H9 (cell line): ENCODE measurements at regions not wholly inside any gene's neighbourhood (a gene's known extent, or its start where the extent isn't known, plus 50 kb on each side); places are given as distances from the start of the nearest gene placed in this dataset.

Experiments
- DNase-seq: peaks from one replicate; pipeline ENCODE4 v3.0.0-alpha.2; 2017
- H2AFZ ChIP-seq: one replicate; pipeline ENCODE4 v1.6.1; 2013; ENCODE audit warnings: mild to moderate bottlenecking, low read length, control low read depth, moderate library complexity
- H2AK5ac ChIP-seq: 2 replicates; pipeline ENCODE4 v1.6.1; 2013; ENCODE audit warnings: low read length, control low read depth, mixed read lengths; ENCODE audit not compliant: insufficient read length
- H2BK120ac ChIP-seq: one replicate; pipeline ENCODE4 v1.6.1; 2013; ENCODE audit warnings: low read depth, mild to moderate bottlenecking, low read length, control low read depth, inconsistent platforms; ENCODE audit not compliant: poor library complexity, severe bottlenecking
- H2BK12ac ChIP-seq: 2 replicates; pipeline ENCODE4 v1.6.1; 2013; ENCODE audit warnings: low read length, control low read depth, mixed read lengths, low read depth; ENCODE audit not compliant: insufficient read length
- H2BK15ac ChIP-seq: 2 replicates; pipeline ENCODE4 v1.6.1; 2013; ENCODE audit warnings: low read depth, low read length, control low read depth
- H2BK20ac ChIP-seq: one replicate; pipeline ENCODE4 v1.6.1; 2013; ENCODE audit warnings: low read depth, mild to moderate bottlenecking, low read length, control low read depth, inconsistent platforms; ENCODE audit not compliant: poor library complexity, severe bottlenecking
- H2BK5ac ChIP-seq: 2 replicates; pipeline ENCODE4 v1.6.1; 2013; ENCODE audit warnings: low read length, control low read depth, mixed read lengths; ENCODE audit not compliant: insufficient read length
- H3K14ac ChIP-seq: 2 replicates; pipeline ENCODE4 v1.6.1; 2013; ENCODE audit warnings: low read length, control low read depth; ENCODE audit not compliant: insufficient read depth
- H3K18ac ChIP-seq: 2 replicates; pipeline ENCODE4 v1.6.1; 2013; ENCODE audit warnings: low read depth, mild to moderate bottlenecking, mixed read lengths, low read length, control low read depth; ENCODE audit not compliant: insufficient read length
- H3K23ac ChIP-seq: 2 replicates; pipeline ENCODE4 v1.6.1; 2013; ENCODE audit warnings: low read length, control low read depth, mixed read lengths, low read depth; ENCODE audit not compliant: insufficient read length
- H3K23me2 ChIP-seq: 2 replicates; pipeline ENCODE4 v1.6.1; 2013; ENCODE audit warnings: low read depth, mild to moderate bottlenecking, mixed read lengths, low read length, control low read depth; ENCODE audit not compliant: insufficient read length, poor library complexity, severe bottlenecking
- H3K27ac ChIP-seq: 2 replicates; pipeline ENCODE4 v1.5.1; 2013; ENCODE audit warnings: low read length, control low read depth, mixed read lengths, low read depth; ENCODE audit not compliant: insufficient read length
- H3K27me3 ChIP-seq: 2 replicates; pipeline ENCODE4 v1.6.1; 2013; ENCODE audit warnings: low read length, control low read depth, inconsistent platforms; ENCODE audit not compliant: insufficient read depth
- H3K4ac ChIP-seq: 2 replicates; pipeline ENCODE4 v1.6.1; 2013; ENCODE audit warnings: low read depth, mild to moderate bottlenecking, control low read depth, inconsistent platforms, low read length, moderate library complexity
- H3K4me1 ChIP-seq: 2 replicates; pipeline ENCODE4 v1.6.1; 2013; ENCODE audit warnings: low read length, control low read depth, inconsistent platforms; ENCODE audit not compliant: insufficient read depth
- H3K4me2 ChIP-seq: 2 replicates; pipeline ENCODE4 v1.6.1; 2013; ENCODE audit warnings: low read length, control low read depth, mixed read lengths; ENCODE audit not compliant: insufficient read length, insufficient read depth
- H3K56ac ChIP-seq: 2 replicates; pipeline ENCODE4 v1.6.1; 2013; ENCODE audit warnings: low read depth, mild to moderate bottlenecking, mixed read lengths, low read length, control low read depth; ENCODE audit not compliant: insufficient read length
- H3K79me1 ChIP-seq: 2 replicates; pipeline ENCODE4 v1.6.1; 2013; ENCODE audit warnings: low read depth, mild to moderate bottlenecking, moderate library complexity, low read length, control low read depth, inconsistent platforms; ENCODE audit not compliant: insufficient read depth, poor library complexity, severe bottlenecking
- H3K79me2 ChIP-seq: 2 replicates; pipeline ENCODE4 v1.6.1; 2013; ENCODE audit warnings: low read length, control low read depth, inconsistent platforms; ENCODE audit not compliant: insufficient read depth
- H3K9ac ChIP-seq: 2 replicates; pipeline ENCODE4 v1.6.1; 2013; ENCODE audit warnings: low read length, control low read depth, mixed read lengths; ENCODE audit not compliant: insufficient read length; ENCODE audit errors: extremely low read depth
- H3K9me3 ChIP-seq: one replicate; pipeline ENCODE4 v1.6.1; 2013; ENCODE audit warnings: low read depth, low read length, inconsistent platforms; ENCODE audit not compliant: control insufficient read depth
- H3T11ph ChIP-seq: one replicate; pipeline ENCODE4 v1.6.1; 2013; ENCODE audit warnings: mild to moderate bottlenecking, low read length, control low read depth, inconsistent platforms
- H4K20me1 ChIP-seq: one replicate; pipeline ENCODE4 v1.6.1; 2013; ENCODE audit not compliant: control insufficient read depth, insufficient read length, insufficient read depth
- H4K5ac ChIP-seq: 2 replicates; pipeline ENCODE4 v1.6.1; 2013; ENCODE audit warnings: low read depth, mild to moderate bottlenecking, mixed read lengths, low read length, control low read depth; ENCODE audit not compliant: insufficient read length
- H4K8ac ChIP-seq: replicated peaks from 2 replicates; pipeline ENCODE4 v1.6.1; 2013; ENCODE audit warnings: low read length, control low read depth, mixed read lengths, low read depth; ENCODE audit not compliant: insufficient read length
- H4K91ac ChIP-seq: 2 replicates; pipeline ENCODE4 v1.6.1; 2013; ENCODE audit warnings: low read depth, mild to moderate bottlenecking, moderate library complexity, mixed read lengths, low read length, control low read depth; ENCODE audit not compliant: insufficient read length
- H3K27ac Mint-ChIP-seq, 3 experiments: 2 replicates in 2 of 3; 3 replicates in 1 of 3; pipeline ENCODE4 v1.8.0; 2020 to 2021; ENCODE audit warnings: mixed read lengths in 3 of 3, mild to moderate bottlenecking in 1 of 3, moderate library complexity in 1 of 3
- H3K27me3 Mint-ChIP-seq: 2 replicates; pipeline ENCODE4 v1.8.0; 2021; ENCODE audit warnings: low read depth, mild to moderate bottlenecking, moderate library complexity, mixed read lengths
- H3K36me3 Mint-ChIP-seq, 3 experiments: 2 replicates in 2 of 3; 3 replicates in 1 of 3; pipeline ENCODE4 v1.8.0; 2020 to 2021; ENCODE audit warnings: low read depth in 3 of 3, mixed read lengths in 3 of 3; ENCODE audit not compliant: insufficient read depth in 1 of 3
- H3K4me1 Mint-ChIP-seq, 2 experiments: 2 replicates each; pipeline ENCODE4 v1.8.0; 2020; ENCODE audit warnings: mixed read lengths in 2 of 2
- H3K4me3 Mint-ChIP-seq, 2 experiments: 2 replicates in 1 of 2; 3 replicates in 1 of 2; pipeline ENCODE4 v1.8.0; 2020 to 2021; ENCODE audit warnings: mild to moderate bottlenecking in 2 of 2, mixed read lengths in 2 of 2, moderate library complexity in 1 of 2
- H3K9me3 Mint-ChIP-seq, 2 experiments: 2 replicates in 1 of 2; 3 replicates in 1 of 2; pipeline ENCODE4 v1.8.0; 2020; ENCODE audit warnings: mild to moderate bottlenecking in 2 of 2, mixed read lengths in 2 of 2, moderate library complexity in 1 of 2
- CTCF ChIP-seq: fragments of 200-600 bp; sonication (generic); conservative IDR thresholded peaks from 3 replicates; pipeline ENCODE4 v1.8.0; 2021; ENCODE audit warnings: antibody characterized with exemption, mild to moderate bottlenecking

GRCh38 chr7:94264756-94265155 is 129.9 kb upstream of the COL1A2 start:
- no peaks in the 10 kb centered on the region; the same call in 1 of the 2 replicates for H3K27me3 Mint-ChIP-seq
- no peaks in the 10 kb centered on the region for H3K36me3 Mint-ChIP-seq
- no peaks in the 10 kb centered on the region for H3K79me1 ChIP-seq
- no peak overlapping the region for H3K18ac ChIP-seq
- H2AFZ ChIP-seq: no peak overlapping the region
- no peak overlapping the region for H3T11ph ChIP-seq
- no peak overlapping the region for H3K4me3 Mint-ChIP-seq
- no peak for TF ChIP-seq CTCF
- no peaks in the 10 kb centered on the region for H3K4me1 ChIP-seq
- H3K27me3 ChIP-seq: no peaks in the 10 kb centered on the region
- no peak overlapping the region for H4K8ac ChIP-seq
- no peak overlapping the region for H3K56ac ChIP-seq
- H3K27ac Mint-ChIP-seq: no peak overlapping the region
- no peak overlapping the region for H2BK15ac ChIP-seq
- no peak for DNase-seq
- no peak overlapping the region for H3K27ac ChIP-seq
- no peak overlapping the region for H3K9ac ChIP-seq
- no peak overlapping the region for H2BK20ac ChIP-seq
- H2BK12ac ChIP-seq: no peak overlapping the region
- peaks cover 5 to 6% of the 10 kb centered on the region in 2 experiments; a peak in 2 of 4 replicates for H3K4me1 Mint-ChIP-seq
- no peaks in the 10 kb centered on the region for H3K79me2 ChIP-seq
- no peak overlapping the region for H3K23ac ChIP-seq
- no peak overlapping the region for H3K14ac ChIP-seq
- no peaks in the 10 kb centered on the region; a peak in 2 of 5 replicates for H3K9me3 Mint-ChIP-seq
- H3K23me2 ChIP-seq: no peaks in the 10 kb centered on the region
- no peak overlapping the region for H4K5ac ChIP-seq
- H2BK5ac ChIP-seq: no peak overlapping the region
- H3K4me2 ChIP-seq: no peak overlapping the region
- H2BK120ac ChIP-seq: no peak overlapping the region
- no peak overlapping the region for H4K91ac ChIP-seq
- no peaks in the 10 kb centered on the region for H3K9me3 ChIP-seq
- no peak overlapping the region for H3K4ac ChIP-seq
- no peaks in the 10 kb centered on the region for H4K20me1 ChIP-seq
- no peak overlapping the region for H2AK5ac ChIP-seq
